GM23338 (cell line): ENCODE measurements at regions not wholly inside any gene's neighbourhood (a gene's known extent, or its start where the extent isn't known, plus 50 kb on each side); places are given as distances from the start of the nearest gene placed in this dataset.
A peak's percentile ranks its signal among the peaks of the same experiment; 100 is the strongest.

ENCODE experiments used
- ATAC-seq: fragments of 200-7000 bp; cut with Tn5 transposase; 3 replicates; pipeline ENCODE4 v1.9.1; 2020
- DNase-seq: peaks from one replicate; pipeline ENCODE4 v3.0.0-alpha.2; 2015; ENCODE audit warnings: low spot score
- H2AFZ ChIP-seq: fragments of 200-600 bp; sonication (generic); 2 replicates; pipeline ENCODE4 v1.8.0; 2016; ENCODE audit warnings: antibody characterized with exemption, mild to moderate bottlenecking, moderate library complexity
- H3F3A ChIP-seq: fragments of 200-600 bp; sonication (generic); replicated peaks from 2 replicates; pipeline ENCODE4 v1.8.0; 2017; ENCODE audit warnings: antibody characterized with exemption, mixed run types, low read depth
- H3K27ac ChIP-seq: fragments of 200-600 bp; sonication (generic); 2 replicates; pipeline ENCODE4 v1.6.1; 2016; ENCODE audit warnings: low read depth
- H3K27me3 ChIP-seq: fragments of 200-600 bp; sonication (generic); 2 replicates; pipeline ENCODE4 v1.8.0; 2016; ENCODE audit warnings: mild to moderate bottlenecking, mixed run types, moderate library complexity; ENCODE audit not compliant: insufficient read depth
- H3K36me3 ChIP-seq: fragments of 200-600 bp; sonication (generic); 2 replicates; pipeline ENCODE4 v1.8.0; 2016; ENCODE audit warnings: mild to moderate bottlenecking; ENCODE audit not compliant: insufficient read depth
- H3K4me1 ChIP-seq: fragments of 200-600 bp; sonication (generic); 2 replicates; pipeline ENCODE4 v1.8.0; 2016; ENCODE audit warnings: mild to moderate bottlenecking, moderate library complexity; ENCODE audit not compliant: insufficient read depth
- H3K4me2 ChIP-seq: fragments of 200-600 bp; sonication (generic); 2 replicates; pipeline ENCODE4 v1.7.1; 2017; ENCODE audit warnings: mixed run types
- H3K4me3 ChIP-seq: fragments of 200-600 bp; sonication (generic); 2 replicates; pipeline ENCODE4 v1.6.1; 2016; ENCODE audit warnings: mixed run types
- H3K79me2 ChIP-seq: fragments of 200-600 bp; sonication (generic); replicated peaks from 2 replicates; pipeline ENCODE4 v1.8.0; 2017; ENCODE audit warnings: mild to moderate bottlenecking; ENCODE audit not compliant: insufficient read depth
- H3K9me2 ChIP-seq: fragments of 200-600 bp; sonication (generic); 2 replicates; pipeline ENCODE4 v1.8.0; 2017; ENCODE audit not compliant: insufficient read depth
- H4K20me1 ChIP-seq: fragments of 200-600 bp; sonication (generic); replicated peaks from 2 replicates; pipeline ENCODE4 v1.8.0; 2017; ENCODE audit warnings: mild to moderate bottlenecking; ENCODE audit not compliant: insufficient read depth
- H3K27ac Mint-ChIP-seq: 2 replicates; pipeline ENCODE4 v1.8.0; 2020; ENCODE audit warnings: inconsistent platforms, mild to moderate bottlenecking, moderate library complexity, mixed read lengths
- H3K27me3 Mint-ChIP-seq: 3 replicates; pipeline ENCODE4 v1.8.0; 2022; ENCODE audit warnings: low read depth, mild to moderate bottlenecking, moderate library complexity, mixed read lengths, inconsistent platforms; ENCODE audit not compliant: insufficient read depth, poor library complexity
- H3K36me3 Mint-ChIP-seq: 3 replicates; pipeline ENCODE4 v1.8.0; 2021; ENCODE audit warnings: low read depth, mild to moderate bottlenecking, inconsistent platforms, moderate library complexity, mixed read lengths
- H3K4me1 Mint-ChIP-seq: 3 replicates; pipeline ENCODE4 v1.8.0; 2020; ENCODE audit warnings: mild to moderate bottlenecking, inconsistent platforms, mixed read lengths
- H3K4me3 Mint-ChIP-seq: 3 replicates; pipeline ENCODE4 v1.8.0; 2021; ENCODE audit warnings: moderate library complexity, mild to moderate bottlenecking, inconsistent platforms, mixed read lengths
- H3K9me3 Mint-ChIP-seq: 3 replicates; pipeline ENCODE4 v1.8.0; 2020; ENCODE audit warnings: moderate library complexity, mild to moderate bottlenecking, inconsistent platforms, mixed read lengths
- EZH2 ChIP-seq: fragments of 200-600 bp; sonication (generic); IDR thresholded peaks from one replicate; pipeline ENCODE4 v1.8.0; 2017; ENCODE audit warnings: antibody characterized with exemption, mild to moderate bottlenecking, low read depth; ENCODE audit not compliant: unreplicated experiment
- POLR2AphosphoS5 ChIP-seq: IDR thresholded peaks from 2 replicates; pipeline ENCODE4 v1.6.1; 2016; ENCODE audit warnings: antibody characterized with exemption, low read depth
- ZNF331 ChIP-seq: fragments of 250-450 bp; sonication (Bioruptor Pico); IDR thresholded peaks from 2 replicates; pipeline ENCODE4 v1.5.0; 2020; ENCODE audit warnings: low read depth, mild to moderate bottlenecking, moderate library complexity
- TF ChIP-seq, protein P1 (sequence below): fragments of 250-450 bp; sonication (Bioruptor Pico); IDR thresholded peaks from 2 replicates; pipeline ENCODE4 v1.5.0; 2020; ENCODE audit warnings: mild to moderate bottlenecking, moderate library complexity
- TF ChIP-seq, protein P2 (sequence below): IDR thresholded peaks from 2 replicates; pipeline ENCODE4 v1.6.1; 2016; ENCODE audit warnings: antibody characterized with exemption
- TF ChIP-seq, protein P3 (sequence below), 2 experiments: fragments of 200-600 bp in 1 of 2; sonication (generic) in 1 of 2; conservative IDR thresholded peaks; 2 replicates each; pipeline versions ENCODE4 v1.5.1 to v1.6.1; 2016 to 2017; ENCODE audit warnings: antibody characterized with exemption in 2 of 2, low read depth in 2 of 2, mild to moderate bottlenecking in 2 of 2, moderate library complexity in 1 of 2

DNA sequence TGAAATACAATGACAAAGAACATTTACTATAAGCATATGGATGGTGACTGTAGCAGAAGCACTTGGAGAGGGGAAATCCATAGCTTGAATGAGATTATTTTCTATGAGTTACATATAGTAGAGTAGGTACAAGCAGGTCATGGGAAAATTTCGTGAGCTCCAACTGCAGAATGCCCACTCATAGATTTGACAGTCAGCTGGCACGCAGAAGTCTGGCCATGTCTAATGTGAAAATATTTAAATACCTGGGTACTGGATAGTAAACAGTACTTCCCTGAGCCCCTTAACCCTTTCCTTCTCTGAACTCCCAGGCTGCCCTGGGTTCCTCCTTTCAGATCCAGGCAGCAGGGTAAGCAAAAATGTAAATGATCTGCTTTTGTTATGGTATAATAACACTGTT, 209.7 kb downstream of the OTUD1 start (continued):
- TF ChIP-seq, protein P1, sequence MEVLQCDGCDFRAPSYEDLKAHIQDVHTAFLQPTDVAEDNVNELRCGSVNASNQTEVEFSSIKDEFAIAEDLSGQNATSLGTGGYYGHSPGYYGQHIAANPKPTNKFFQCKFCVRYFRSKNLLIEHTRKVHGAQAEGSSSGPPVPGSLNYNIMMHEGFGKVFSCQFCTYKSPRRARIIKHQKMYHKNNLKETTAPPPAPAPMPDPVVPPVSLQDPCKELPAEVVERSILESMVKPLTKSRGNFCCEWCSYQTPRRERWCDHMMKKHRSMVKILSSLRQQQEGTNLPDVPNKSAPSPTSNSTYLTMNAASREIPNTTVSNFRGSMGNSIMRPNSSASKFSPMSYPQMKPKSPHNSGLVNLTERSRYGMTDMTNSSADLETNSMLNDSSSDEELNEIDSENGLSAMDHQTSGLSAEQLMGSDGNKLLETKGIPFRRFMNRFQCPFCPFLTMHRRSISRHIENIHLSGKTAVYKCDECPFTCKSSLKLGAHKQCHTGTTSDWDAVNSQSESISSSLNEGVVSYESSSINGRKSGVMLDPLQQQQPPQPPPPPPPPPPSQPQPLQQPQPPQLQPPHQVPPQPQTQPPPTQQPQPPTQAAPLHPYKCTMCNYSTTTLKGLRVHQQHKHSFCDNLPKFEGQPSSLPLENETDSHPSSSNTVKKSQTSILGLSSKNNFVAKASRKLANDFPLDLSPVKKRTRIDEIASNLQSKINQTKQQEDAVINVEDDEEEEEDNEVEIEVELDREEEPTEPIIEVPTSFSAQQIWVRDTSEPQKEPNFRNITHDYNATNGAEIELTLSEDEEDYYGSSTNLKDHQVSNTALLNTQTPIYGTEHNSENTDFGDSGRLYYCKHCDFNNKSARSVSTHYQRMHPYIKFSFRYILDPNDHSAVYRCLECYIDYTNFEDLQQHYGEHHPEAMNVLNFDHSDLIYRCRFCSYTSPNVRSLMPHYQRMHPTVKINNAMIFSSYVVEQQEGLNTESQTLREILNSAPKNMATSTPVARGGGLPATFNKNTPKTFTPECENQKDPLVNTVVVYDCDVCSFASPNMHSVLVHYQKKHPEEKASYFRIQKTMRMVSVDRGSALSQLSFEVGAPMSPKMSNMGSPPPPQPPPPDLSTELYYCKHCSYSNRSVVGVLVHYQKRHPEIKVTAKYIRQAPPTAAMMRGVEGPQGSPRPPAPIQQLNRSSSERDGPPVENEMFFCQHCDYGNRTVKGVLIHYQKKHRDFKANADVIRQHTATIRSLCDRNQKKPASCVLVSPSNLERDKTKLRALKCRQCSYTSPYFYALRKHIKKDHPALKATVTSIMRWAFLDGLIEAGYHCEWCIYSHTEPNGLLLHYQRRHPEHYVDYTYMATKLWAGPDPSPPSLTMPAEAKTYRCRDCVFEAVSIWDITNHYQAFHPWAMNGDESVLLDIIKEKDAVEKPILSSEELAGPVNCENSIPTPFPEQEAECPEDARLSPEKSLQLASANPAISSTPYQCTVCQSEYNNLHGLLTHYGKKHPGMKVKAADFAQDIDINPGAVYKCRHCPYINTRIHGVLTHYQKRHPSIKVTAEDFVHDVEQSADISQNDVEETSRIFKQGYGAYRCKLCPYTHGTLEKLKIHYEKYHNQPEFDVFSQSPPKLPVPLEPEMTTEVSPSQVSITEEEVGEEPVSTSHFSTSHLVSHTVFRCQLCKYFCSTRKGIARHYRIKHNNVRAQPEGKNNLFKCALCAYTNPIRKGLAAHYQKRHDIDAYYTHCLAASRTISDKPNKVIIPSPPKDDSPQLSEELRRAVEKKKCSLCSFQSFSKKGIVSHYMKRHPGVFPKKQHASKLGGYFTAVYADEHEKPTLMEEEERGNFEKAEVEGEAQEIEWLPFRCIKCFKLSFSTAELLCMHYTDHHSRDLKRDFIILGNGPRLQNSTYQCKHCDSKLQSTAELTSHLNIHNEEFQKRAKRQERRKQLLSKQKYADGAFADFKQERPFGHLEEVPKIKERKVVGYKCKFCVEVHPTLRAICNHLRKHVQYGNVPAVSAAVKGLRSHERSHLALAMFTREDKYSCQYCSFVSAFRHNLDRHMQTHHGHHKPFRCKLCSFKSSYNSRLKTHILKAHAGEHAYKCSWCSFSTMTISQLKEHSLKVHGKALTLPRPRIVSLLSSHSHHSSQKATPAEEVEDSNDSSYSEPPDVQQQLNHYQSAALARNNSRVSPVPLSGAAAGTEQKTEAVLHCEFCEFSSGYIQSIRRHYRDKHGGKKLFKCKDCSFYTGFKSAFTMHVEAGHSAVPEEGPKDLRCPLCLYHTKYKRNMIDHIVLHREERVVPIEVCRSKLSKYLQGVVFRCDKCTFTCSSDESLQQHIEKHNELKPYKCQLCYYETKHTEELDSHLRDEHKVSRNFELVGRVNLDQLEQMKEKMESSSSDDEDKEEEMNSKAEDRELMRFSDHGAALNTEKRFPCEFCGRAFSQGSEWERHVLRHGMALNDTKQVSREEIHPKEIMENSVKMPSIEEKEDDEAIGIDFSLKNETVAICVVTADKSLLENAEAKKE (CRISPR knock-in tag): no peak
- TF ChIP-seq, protein P2, sequence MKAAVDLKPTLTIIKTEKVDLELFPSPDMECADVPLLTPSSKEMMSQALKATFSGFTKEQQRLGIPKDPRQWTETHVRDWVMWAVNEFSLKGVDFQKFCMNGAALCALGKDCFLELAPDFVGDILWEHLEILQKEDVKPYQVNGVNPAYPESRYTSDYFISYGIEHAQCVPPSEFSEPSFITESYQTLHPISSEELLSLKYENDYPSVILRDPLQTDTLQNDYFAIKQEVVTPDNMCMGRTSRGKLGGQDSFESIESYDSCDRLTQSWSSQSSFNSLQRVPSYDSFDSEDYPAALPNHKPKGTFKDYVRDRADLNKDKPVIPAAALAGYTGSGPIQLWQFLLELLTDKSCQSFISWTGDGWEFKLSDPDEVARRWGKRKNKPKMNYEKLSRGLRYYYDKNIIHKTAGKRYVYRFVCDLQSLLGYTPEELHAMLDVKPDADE: no peak
- TF ChIP-seq ZNF331 (CRISPR knock-in tag) (no peak), POLR2AphosphoS5 (no peak)

DNA sequence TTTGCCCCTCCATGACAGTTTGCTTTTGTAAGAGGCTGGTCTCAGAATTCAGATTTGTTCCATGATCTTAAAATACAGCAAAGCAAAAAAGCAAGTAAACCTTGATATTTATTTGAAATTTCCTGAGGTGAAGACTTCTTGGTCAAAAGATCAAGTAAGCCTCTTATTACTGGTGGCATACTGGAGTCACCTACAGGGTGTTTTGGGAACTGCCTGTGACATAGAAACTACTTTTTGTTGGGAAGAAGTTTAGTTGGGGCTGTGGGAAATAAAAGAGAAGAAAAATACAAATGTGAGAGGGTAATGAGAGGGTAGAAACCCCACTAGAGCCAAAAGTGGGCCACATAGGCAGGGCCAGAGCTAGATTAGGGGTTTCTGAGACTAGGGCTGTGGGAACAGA, 217.9 kb downstream of the OTUD1 start:
- Histone ChIP-seq H3K4me3 (no peak overlapping the region), H4K20me1 (no peaks in the 10 kb centered on the region), H3K9me2 (no peaks in the 10 kb centered on the region), H3K36me3 (no peaks in the 10 kb centered on the region), H3K4me2 (no peak overlapping the region), H3K4me1 (no peaks in the 10 kb centered on the region), H2AFZ (peak overlapping the region; percentile 4; the same call in 1 of the 2 replicates), H3K79me2 (no peaks in the 10 kb centered on the region), H3K27ac (no peak overlapping the region), H3F3A (no peaks in the 10 kb centered on the region), H3K27me3 (no peaks in the 10 kb centered on the region)
- DNase-seq (peak; percentile 65), ATAC-seq (peak; percentile 59)
- Mint-ChIP-seq H3K27ac (no peak overlapping the region), H3K4me3 (no peak overlapping the region), H3K36me3 (no peaks in the 10 kb centered on the region), H3K27me3 (peaks cover 2% of the 10 kb centered on the region), H3K9me3 (no peaks in the 10 kb centered on the region), H3K4me1 (peaks cover 11% of the 10 kb centered on the region)
- TF ChIP-seq EZH2: no peak
- TF ChIP-seq, protein P3, sequence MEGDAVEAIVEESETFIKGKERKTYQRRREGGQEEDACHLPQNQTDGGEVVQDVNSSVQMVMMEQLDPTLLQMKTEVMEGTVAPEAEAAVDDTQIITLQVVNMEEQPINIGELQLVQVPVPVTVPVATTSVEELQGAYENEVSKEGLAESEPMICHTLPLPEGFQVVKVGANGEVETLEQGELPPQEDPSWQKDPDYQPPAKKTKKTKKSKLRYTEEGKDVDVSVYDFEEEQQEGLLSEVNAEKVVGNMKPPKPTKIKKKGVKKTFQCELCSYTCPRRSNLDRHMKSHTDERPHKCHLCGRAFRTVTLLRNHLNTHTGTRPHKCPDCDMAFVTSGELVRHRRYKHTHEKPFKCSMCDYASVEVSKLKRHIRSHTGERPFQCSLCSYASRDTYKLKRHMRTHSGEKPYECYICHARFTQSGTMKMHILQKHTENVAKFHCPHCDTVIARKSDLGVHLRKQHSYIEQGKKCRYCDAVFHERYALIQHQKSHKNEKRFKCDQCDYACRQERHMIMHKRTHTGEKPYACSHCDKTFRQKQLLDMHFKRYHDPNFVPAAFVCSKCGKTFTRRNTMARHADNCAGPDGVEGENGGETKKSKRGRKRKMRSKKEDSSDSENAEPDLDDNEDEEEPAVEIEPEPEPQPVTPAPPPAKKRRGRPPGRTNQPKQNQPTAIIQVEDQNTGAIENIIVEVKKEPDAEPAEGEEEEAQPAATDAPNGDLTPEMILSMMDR (conservative IDR thresholded peaks at IDR 0.05; ENCODE audit: low read depth in 2 of 2): peak; percentile 64 to 79
